ENCODE measurements at regions not wholly inside any gene's neighbourhood (a gene's known extent, or its start where the extent isn't known, plus 50 kb on each side); places are given as distances from the start of the nearest gene placed in this dataset.
"Not testable (repeated sequence)": the region's sequence is repeated elsewhere in the genome, so short reads cannot be mapped to it uniquely, and the experiment has no call there.

DNA sequence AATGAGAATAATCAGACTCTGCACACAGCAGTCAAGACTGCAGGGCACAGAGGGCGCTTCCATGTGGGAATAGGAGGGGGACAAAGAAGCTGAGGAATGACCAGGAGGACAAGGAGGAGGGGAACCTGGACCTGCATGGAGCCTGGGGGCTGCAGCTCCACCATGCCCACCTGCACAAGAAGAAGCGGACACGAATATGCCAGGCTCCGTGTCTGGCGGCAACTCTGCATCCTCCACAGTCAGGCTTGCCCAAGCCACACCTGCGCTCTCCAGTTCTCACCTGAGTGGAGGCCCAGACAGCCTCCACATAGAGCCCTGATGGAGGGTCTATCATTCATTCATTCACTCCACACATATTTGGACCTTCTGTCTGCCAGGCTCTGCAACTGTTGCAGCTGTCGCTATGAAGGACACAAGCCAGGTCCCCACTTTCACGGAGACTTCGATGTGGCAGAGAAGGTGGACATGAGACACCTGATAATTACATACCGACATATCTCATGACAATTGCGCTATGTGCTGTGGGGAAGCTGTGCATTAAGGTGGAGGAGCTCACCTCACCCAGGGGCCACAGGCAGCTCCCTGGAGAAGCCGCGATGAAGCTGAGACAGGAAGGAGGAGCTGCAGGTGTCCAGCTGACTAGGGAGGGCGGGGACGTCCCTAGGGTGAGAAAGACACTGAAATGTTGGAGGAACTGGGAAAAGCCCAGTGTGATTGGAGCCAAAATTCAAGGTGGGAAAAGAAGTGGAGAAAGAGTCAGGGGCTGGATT lies 159.2 kb downstream of the INHBB start:
- Histone ChIP-seq H3K36me3 (ENCODE audit: insufficient read depth, low read length) (no peaks in the 10 kb centered on the region), H3K4me1 (ENCODE audit: insufficient read depth, low read length) (no peaks in the 10 kb centered on the region; the same call in 1 of the 2 replicates), H3K9ac (ENCODE audit: low read depth, low read length) (no peak overlapping the region), H3K9me3 (ENCODE audit: control insufficient read depth, insufficient read depth, low read length) (no peaks in the 10 kb centered on the region)

DNA sequence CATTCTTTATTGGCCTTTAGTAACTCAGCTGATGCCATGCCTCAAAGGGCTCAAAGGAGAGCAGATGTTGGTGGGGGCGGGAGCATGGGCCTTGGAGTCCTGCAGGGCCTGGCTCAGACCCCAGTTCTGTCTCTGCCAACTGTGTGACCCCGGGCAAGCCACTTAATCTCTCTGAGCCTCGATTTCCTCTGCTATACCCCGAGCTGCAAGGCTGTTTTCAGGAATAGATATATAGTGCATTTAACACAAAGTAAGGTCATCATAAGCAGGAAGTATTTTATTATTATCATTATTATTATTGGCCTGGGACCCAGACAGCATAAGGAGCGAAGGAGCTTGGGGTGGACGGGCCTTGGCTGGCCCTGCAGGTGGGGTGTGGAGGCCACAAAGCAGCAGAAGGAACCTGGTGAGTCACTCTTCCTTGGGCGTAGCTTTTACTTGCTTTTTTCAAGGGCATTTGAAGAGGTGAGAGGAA lies 162.7 kb downstream of the INHBB start:
- Histone ChIP-seq H3K9ac (ENCODE audit: low read depth, low read length) (no peak overlapping the region), H3K36me3 (ENCODE audit: insufficient read depth, low read length) (no peaks in the 10 kb centered on the region), H3K4me1 (ENCODE audit: insufficient read depth, low read length) (peaks cover 6% of the 10 kb centered on the region; the same call in 1 of the 2 replicates), H3K9me3 (ENCODE audit: control insufficient read depth, insufficient read depth, low read length) (no peaks in the 10 kb centered on the region)

GRCh38 chr2:120509213-120509815 lies 163.4 kb downstream of the INHBB start:
- no peaks in the 10 kb centered on the region for H3K9me3 ChIP-seq (ENCODE audit: control insufficient read depth, insufficient read depth, low read length)
- no peaks in the 10 kb centered on the region for H3K36me3 ChIP-seq (ENCODE audit: insufficient read depth, low read length)
- peaks cover 6% of the 10 kb centered on the region; the same call in 1 of the 2 replicates for H3K4me1 ChIP-seq (ENCODE audit: insufficient read depth, low read length)
- no peak overlapping the region for H3K9ac ChIP-seq (ENCODE audit: low read depth, low read length)

DNA sequence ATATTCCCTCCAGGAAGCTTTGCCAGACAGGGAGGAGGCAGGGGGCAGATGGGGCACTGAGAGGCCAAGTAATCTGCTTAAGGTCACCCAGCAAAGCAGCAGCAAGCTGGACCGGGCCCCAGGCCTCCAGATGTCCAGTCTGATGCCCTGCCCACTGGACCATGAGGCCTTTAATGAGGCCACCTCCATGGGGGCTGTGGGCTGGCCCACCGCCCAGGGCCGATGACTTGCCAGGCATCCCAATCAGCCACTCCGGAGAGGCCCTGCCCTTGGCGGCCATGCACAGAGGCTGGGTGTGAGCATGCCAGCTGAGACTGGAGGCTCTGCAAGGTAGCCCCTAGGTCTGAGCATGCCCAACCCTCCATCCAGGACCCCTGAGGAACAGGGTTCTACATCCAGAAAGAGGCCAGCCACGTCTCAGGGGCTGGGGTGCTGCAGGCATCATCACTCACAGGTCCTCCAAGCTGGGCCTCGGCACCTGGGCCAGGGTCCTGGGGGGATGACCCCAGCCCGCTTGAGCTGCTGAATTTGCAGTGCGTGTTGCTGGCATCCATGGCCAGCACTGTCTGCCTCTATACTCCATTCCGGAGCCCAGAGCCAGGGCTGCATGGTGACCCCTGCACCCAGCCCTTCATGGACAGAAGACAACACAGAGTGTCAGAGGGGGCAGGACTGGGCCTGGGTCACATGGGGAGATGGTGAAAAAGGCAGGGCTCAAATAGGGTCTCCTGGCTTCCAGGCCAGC lies 164.2 kb downstream of the INHBB start:
- Histone ChIP-seq H3K36me3 (ENCODE audit: insufficient read depth, low read length) (no peaks in the 10 kb centered on the region), H3K9ac (ENCODE audit: low read depth, low read length) (no peak overlapping the region), H3K4me1 (ENCODE audit: insufficient read depth, low read length) (peaks cover 6% of the 10 kb centered on the region; the same call in 1 of the 2 replicates), H3K9me3 (ENCODE audit: control insufficient read depth, insufficient read depth, low read length) (no peaks in the 10 kb centered on the region)

DNA sequence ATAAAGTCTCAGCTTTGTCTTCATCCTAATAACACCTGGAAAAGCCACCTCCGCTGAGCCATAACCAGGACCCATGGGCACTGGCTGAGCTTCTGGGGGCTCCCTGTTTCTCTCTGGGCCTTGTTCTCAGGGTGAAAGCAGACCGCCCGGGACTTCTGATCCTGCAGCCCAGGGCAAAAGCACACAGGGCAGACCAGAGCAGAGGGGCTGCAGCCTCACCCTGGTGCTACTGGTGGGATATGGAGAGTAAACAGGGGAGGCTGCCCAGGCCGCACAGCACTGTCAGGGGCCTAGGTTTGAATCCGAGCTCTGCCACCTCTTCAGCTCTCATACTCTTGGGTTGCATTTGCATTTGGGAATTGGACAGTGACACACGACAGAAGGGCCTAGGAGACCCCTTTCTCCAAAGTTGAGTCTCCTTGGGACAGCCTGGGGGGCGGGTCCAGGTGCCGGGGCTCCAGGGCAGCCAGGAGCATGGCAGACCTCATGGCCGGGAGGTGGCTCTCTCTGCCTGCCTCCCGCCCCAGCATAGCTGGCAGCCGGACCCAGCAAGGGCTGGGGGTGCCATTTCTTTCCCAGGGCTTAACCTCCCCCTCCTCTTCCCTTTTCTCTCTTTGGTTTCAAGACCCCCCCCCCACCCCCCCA lies 164.9 kb downstream of the INHBB start:
- peaks cover 6% of the 10 kb centered on the region; the same call in 1 of the 2 replicates for H3K4me1 ChIP-seq (ENCODE audit: insufficient read depth, low read length)
- H3K36me3 ChIP-seq (ENCODE audit: insufficient read depth, low read length): no peaks in the 10 kb centered on the region
- no peaks in the 10 kb centered on the region for H3K9me3 ChIP-seq (ENCODE audit: control insufficient read depth, insufficient read depth, low read length)
- H3K9ac ChIP-seq (ENCODE audit: low read depth, low read length): no peak overlapping the region

DNA sequence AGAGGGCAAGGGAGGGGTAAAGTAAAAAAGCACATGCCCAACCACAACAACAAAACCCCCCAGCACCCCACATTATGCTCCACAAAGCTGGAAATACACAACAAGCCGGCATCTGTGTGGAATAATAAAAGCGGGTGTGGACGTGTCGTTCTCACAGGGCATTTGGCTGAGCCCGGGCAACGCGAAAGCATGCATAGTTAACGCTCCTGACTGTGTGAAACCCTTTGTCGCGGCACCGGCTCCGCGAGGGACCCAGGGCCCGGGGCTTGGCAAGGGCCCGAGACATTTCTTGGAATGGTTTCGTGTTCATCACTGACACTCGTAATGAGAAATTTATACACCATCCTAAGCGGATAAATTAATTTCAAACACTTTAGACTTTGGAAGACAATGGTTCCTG lies 165.6 kb downstream of the INHBB start:
- Histone ChIP-seq H3K4me1 (ENCODE audit: insufficient read depth, low read length) (peaks cover 6% of the 10 kb centered on the region; the same call in 1 of the 2 replicates), H3K36me3 (ENCODE audit: insufficient read depth, low read length) (no peaks in the 10 kb centered on the region), H3K9me3 (ENCODE audit: control insufficient read depth, insufficient read depth, low read length) (no peaks in the 10 kb centered on the region), H3K9ac (ENCODE audit: low read depth, low read length) (peak overlapping the region; percentile 6; the same call in 1 of the 2 replicates)

- H3K9me3 ChIP-seq (ENCODE audit: control insufficient read depth, insufficient read depth, low read length): no peaks in the 10 kb centered on the region
- H3K36me3 ChIP-seq (ENCODE audit: insufficient read depth, low read length): no peaks in the 10 kb centered on the region
- no peak overlapping the region for H3K9ac ChIP-seq (ENCODE audit: low read depth, low read length)
- peaks cover 6% of the 10 kb centered on the region; the same call in 1 of the 2 replicates for H3K4me1 ChIP-seq (ENCODE audit: insufficient read depth, low read length)
Measured at GRCh38 chr2:120511947-120512710, 166.2 kb downstream of the INHBB start.

- no peaks in the 10 kb centered on the region for H3K9me3 ChIP-seq (ENCODE audit: control insufficient read depth, insufficient read depth, low read length)
- no peaks in the 10 kb centered on the region for H3K36me3 ChIP-seq (ENCODE audit: insufficient read depth, low read length)
- no peak overlapping the region for H3K9ac ChIP-seq (ENCODE audit: low read depth, low read length)
- H3K4me1 ChIP-seq (ENCODE audit: insufficient read depth, low read length): peaks cover 6% of the 10 kb centered on the region; the same call in 1 of the 2 replicates
Measured at GRCh38 chr2:120513776-120514357, 167.9 kb downstream of the INHBB start.

GRCh38 chr2:120514521-120514920 lies 168.6 kb downstream of the INHBB start:
- Histone ChIP-seq H3K36me3 (ENCODE audit: insufficient read depth, low read length) (no peaks in the 10 kb centered on the region), H3K4me1 (ENCODE audit: insufficient read depth, low read length) (peaks cover 6% of the 10 kb centered on the region; the same call in 1 of the 2 replicates), H3K9me3 (ENCODE audit: control insufficient read depth, insufficient read depth, low read length) (no peaks in the 10 kb centered on the region), H3K9ac (ENCODE audit: low read depth, low read length) (no peak overlapping the region)

GRCh38 chr2:120515066-120515758 lies 169.3 kb downstream of the INHBB start:
- not testable (repeated sequence) for H3K36me3 ChIP-seq (ENCODE audit: insufficient read depth, low read length); H3K9ac ChIP-seq (ENCODE audit: low read depth, low read length); H3K4me1 ChIP-seq (ENCODE audit: insufficient read depth, low read length); H3K9me3 ChIP-seq (ENCODE audit: control insufficient read depth, insufficient read depth, low read length)

GRCh38 chr2:120515759-120516678 lies 170.1 kb downstream of the INHBB start:
- H3K4me1 ChIP-seq (ENCODE audit: insufficient read depth, low read length): peaks cover 6% of the 10 kb centered on the region; the same call in 1 of the 2 replicates
- no peaks in the 10 kb centered on the region for H3K36me3 ChIP-seq (ENCODE audit: insufficient read depth, low read length)
- H3K9me3 ChIP-seq (ENCODE audit: control insufficient read depth, insufficient read depth, low read length): no peaks in the 10 kb centered on the region
- no peak overlapping the region for H3K9ac ChIP-seq (ENCODE audit: low read depth, low read length)

DNA sequence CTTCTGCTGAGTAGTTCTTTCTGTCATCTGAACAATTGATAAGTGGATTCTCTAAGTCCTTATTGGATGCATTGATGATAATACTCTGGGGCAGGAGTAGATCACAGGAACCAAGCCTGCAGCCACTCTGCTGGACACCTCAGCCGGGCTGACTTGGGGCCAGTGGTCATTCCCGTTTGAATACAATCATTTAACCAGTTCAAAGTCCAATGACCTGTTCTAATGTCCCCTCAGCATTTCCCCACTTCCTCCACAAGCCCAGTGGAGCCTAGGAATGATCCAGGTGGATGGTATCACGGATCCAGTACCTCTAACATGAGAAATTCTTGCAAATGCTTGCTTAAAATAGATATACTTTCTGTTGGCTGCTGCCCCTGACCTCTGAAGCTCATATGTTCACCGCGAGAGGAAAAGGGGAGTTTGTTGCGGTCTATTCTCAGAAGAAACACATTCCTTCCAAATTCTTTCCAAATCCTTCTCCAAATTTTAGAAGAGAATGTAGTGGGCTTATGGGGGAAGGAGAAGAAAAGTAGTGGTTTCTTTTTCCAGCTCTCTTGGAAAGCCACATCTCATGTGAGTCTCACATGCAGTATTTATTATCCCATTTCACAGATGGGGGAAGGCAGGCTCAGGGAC lies 170.9 kb downstream of the INHBB start:
- H3K36me3 ChIP-seq (ENCODE audit: insufficient read depth, low read length): no peaks in the 10 kb centered on the region
- H3K9ac ChIP-seq (ENCODE audit: low read depth, low read length): no peak overlapping the region
- peaks cover 1% of the 10 kb centered on the region; the same call in 1 of the 2 replicates for H3K4me1 ChIP-seq (ENCODE audit: insufficient read depth, low read length)
- no peaks in the 10 kb centered on the region for H3K9me3 ChIP-seq (ENCODE audit: control insufficient read depth, insufficient read depth, low read length)
